WTC11 (cell line): ENCODE measurements at regions not wholly inside any gene's neighbourhood (a gene's known extent, or its start where the extent isn't known, plus 50 kb on each side); places are given as distances from the start of the nearest gene placed in this dataset.

Experiments
- ATAC-seq: fragments of 200-7000 bp; cut with Tn5 transposase; 2 replicates; pipeline ENCODE4 v1.10.0; 2021; ENCODE audit warnings: mild to moderate bottlenecking, moderate library complexity
- CTCF ChIA-PET: fragments of 300-600 bp; sonication (Branson Sonifier 250); formaldehyde crosslinking; loops from one replicate; lab custom pipeline; 2021; ENCODE audit warnings: antibody characterized with exemption; lab: Charles Lee
- POLR2A ChIA-PET: fragments of 350-600 bp; sonication (Branson Sonifier 250); formaldehyde crosslinking; loops from one replicate; lab custom pipeline; 2021; ENCODE audit warnings: antibody characterized with exemption; lab: Charles Lee
- DNase-seq: peaks from one replicate; pipeline ENCODE4 v3.0.0; 2021; ENCODE audit warnings: low spot score
- H3K27ac Mint-ChIP-seq: 2 replicates; pipeline ENCODE4 v1.8.0; 2021; ENCODE audit warnings: mixed read lengths
- H3K27me3 Mint-ChIP-seq: 2 replicates; pipeline ENCODE4 v1.8.0; 2021; ENCODE audit warnings: low read depth, mild to moderate bottlenecking, moderate library complexity, mixed read lengths
- H3K36me3 Mint-ChIP-seq: 2 replicates; pipeline ENCODE4 v1.8.0; 2021; ENCODE audit warnings: mixed read lengths
- H3K4me1 Mint-ChIP-seq: 2 replicates; pipeline ENCODE4 v1.8.0; 2022; ENCODE audit warnings: mixed read lengths
- H3K4me3 Mint-ChIP-seq: 2 replicates; pipeline ENCODE4 v1.8.0; 2021; ENCODE audit warnings: mild to moderate bottlenecking, moderate library complexity, mixed read lengths
- H3K9me3 Mint-ChIP-seq: 2 replicates; pipeline ENCODE4 v1.8.0; 2021; ENCODE audit warnings: mixed read lengths
- EMX1 ChIP-seq: fragments of 250-450 bp; sonication (Bioruptor Pico); IDR thresholded peaks from 2 replicates; pipeline ENCODE4 v1.8.0; 2021; ENCODE audit warnings: mild to moderate bottlenecking
- FOXJ3 ChIP-seq: sonication (generic); formaldehyde crosslinking; IDR thresholded peaks from 2 replicates; pipeline ENCODE4 v1.9.0; 2021; ENCODE audit warnings: missing genetic modification reagents, mild to moderate bottlenecking, borderline replicate concordance
- IRF2 ChIP-seq: sonication (generic); formaldehyde crosslinking; IDR thresholded peaks from 2 replicates; pipeline ENCODE4 v1.8.0; 2022; ENCODE audit warnings: low read depth, missing genetic modification reagents, borderline replicate concordance
- JUN ChIP-seq: sonication (generic); formaldehyde crosslinking; IDR thresholded peaks from 2 replicates; pipeline ENCODE4 v1.8.0; 2023; ENCODE audit warnings: mild to moderate bottlenecking, missing genetic modification reagents
- MYBL2 ChIP-seq: sonication (generic); formaldehyde crosslinking; IDR thresholded peaks from 2 replicates; pipeline ENCODE4 v1.8.1; 2023; ENCODE audit warnings: mild to moderate bottlenecking, moderate library complexity, missing genetic modification reagents
- OVOL2 ChIP-seq: fragments of 250-450 bp; sonication (Bioruptor Pico); IDR thresholded peaks from 2 replicates; pipeline ENCODE4 v1.9.0; 2021; ENCODE audit warnings: mild to moderate bottlenecking, borderline replicate concordance
- SMAD3 ChIP-seq: sonication (generic); formaldehyde crosslinking; IDR thresholded peaks from 2 replicates; pipeline ENCODE4 v1.8.0; 2022; ENCODE audit warnings: missing genetic modification reagents, mild to moderate bottlenecking, borderline replicate concordance
- TEAD4 ChIP-seq: sonication (generic); formaldehyde crosslinking; IDR thresholded peaks from 2 replicates; pipeline ENCODE4 v1.8.0; 2022; ENCODE audit warnings: mild to moderate bottlenecking, missing genetic modification reagents
- ZBTB21 ChIP-seq: sonication (generic); formaldehyde crosslinking; IDR thresholded peaks from 2 replicates; pipeline ENCODE4 v1.8.1; 2023; ENCODE audit warnings: mild to moderate bottlenecking, missing genetic modification reagents, borderline replicate concordance
- ZNF121 ChIP-seq: sonication (generic); formaldehyde crosslinking; IDR thresholded peaks from 2 replicates; pipeline ENCODE4 v1.8.0; 2023; ENCODE audit warnings: missing genetic modification reagents
- ZNF138 ChIP-seq: sonication (generic); formaldehyde crosslinking; conservative IDR thresholded peaks from 2 replicates; pipeline ENCODE4 v1.8.1; 2022; ENCODE audit warnings: mild to moderate bottlenecking, moderate library complexity, missing genetic modification reagents
- ZNF219 ChIP-seq: sonication (generic); formaldehyde crosslinking; IDR thresholded peaks from 2 replicates; pipeline ENCODE4 v1.8.0; 2023; ENCODE audit warnings: missing genetic modification reagents, mild to moderate bottlenecking, borderline replicate concordance
- ZNF263 ChIP-seq: sonication (generic); formaldehyde crosslinking; IDR thresholded peaks from 2 replicates; pipeline ENCODE4 v1.8.1; 2022; ENCODE audit warnings: low read depth, mild to moderate bottlenecking, moderate library complexity, missing genetic modification reagents
- ZNF317 ChIP-seq: sonication (generic); formaldehyde crosslinking; IDR thresholded peaks from 2 replicates; pipeline ENCODE4 v1.8.1; 2023; ENCODE audit warnings: low read depth, mild to moderate bottlenecking, moderate library complexity, missing genetic modification reagents, borderline replicate concordance
- ZNF671 ChIP-seq: fragments of 250-450 bp; sonication (Bioruptor Pico); IDR thresholded peaks from 2 replicates; pipeline ENCODE4 v1.8.0; 2021; ENCODE audit warnings: mild to moderate bottlenecking
- TF ChIP-seq, protein P1 (sequence below): sonication (generic); formaldehyde crosslinking; IDR thresholded peaks from 2 replicates; pipeline ENCODE4 v1.8.0; 2023; ENCODE audit warnings: missing genetic modification reagents, mild to moderate bottlenecking, borderline replicate concordance
- TF ChIP-seq, protein P2 (sequence below): fragments of 250-450 bp; sonication (Bioruptor Pico); IDR thresholded peaks from 2 replicates; pipeline ENCODE4 v1.9.0; 2021; ENCODE audit warnings: mild to moderate bottlenecking
- TF ChIP-seq, protein P3 (sequence below): fragments of 250-450 bp; sonication (Bioruptor Pico); IDR thresholded peaks from 2 replicates; pipeline ENCODE4 v1.9.0; 2021; ENCODE audit warnings: mild to moderate bottlenecking
- TF ChIP-seq, protein P4 (sequence below): fragments of 250-450 bp; sonication (Bioruptor Pico); IDR thresholded peaks from 2 replicates; pipeline ENCODE4 v1.8.0; 2021; ENCODE audit warnings: mild to moderate bottlenecking
- TF ChIP-seq, protein P5 (sequence below): sonication (generic); formaldehyde crosslinking; IDR thresholded peaks from 2 replicates; pipeline ENCODE4 v1.8.1; 2023; ENCODE audit warnings: mild to moderate bottlenecking, moderate library complexity, missing genetic modification reagents

DNA sequence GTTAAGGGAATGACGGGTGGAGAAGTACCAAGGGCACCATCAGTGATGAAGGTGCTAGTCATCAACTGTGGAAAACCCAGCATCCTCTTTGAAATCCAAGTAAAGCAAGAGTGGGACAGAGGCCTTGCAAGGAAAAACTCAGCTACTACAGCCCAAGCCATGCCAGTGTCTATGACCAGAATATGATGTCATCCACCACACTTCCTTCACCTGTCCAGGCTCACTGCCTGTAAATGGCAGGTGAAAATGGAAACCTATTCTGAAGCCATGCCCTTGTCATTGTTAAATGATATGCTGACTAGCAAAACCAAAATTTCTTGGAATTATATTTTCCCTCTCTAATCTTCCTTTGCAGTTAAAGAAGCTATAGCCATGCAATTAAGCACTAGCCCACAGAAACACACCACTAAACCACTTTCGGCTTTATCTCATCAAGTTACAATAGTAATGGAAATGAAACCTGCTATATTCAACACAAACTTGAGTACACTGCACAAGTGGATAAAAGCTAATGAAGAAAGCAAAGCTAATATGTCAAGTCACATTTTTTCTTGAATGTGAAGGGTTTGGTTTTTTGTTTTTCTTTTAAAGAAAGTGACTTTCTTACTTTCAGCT lies 96.3 kb upstream of the RALGPS2 start:
- ChIA-PET POLR2A (no interaction called here), CTCF (no interaction called here)
- no peak for ATAC-seq
- Mint-ChIP-seq H3K4me3 (no peak overlapping the region), H3K4me1 (peaks cover 19% of the 10 kb centered on the region), H3K36me3 (no peaks in the 10 kb centered on the region), H3K9me3 (no peaks in the 10 kb centered on the region)
- no peak for TF ChIP-seq JUN (CRISPR knock-in tag)
- TF ChIP-seq, protein P1, sequence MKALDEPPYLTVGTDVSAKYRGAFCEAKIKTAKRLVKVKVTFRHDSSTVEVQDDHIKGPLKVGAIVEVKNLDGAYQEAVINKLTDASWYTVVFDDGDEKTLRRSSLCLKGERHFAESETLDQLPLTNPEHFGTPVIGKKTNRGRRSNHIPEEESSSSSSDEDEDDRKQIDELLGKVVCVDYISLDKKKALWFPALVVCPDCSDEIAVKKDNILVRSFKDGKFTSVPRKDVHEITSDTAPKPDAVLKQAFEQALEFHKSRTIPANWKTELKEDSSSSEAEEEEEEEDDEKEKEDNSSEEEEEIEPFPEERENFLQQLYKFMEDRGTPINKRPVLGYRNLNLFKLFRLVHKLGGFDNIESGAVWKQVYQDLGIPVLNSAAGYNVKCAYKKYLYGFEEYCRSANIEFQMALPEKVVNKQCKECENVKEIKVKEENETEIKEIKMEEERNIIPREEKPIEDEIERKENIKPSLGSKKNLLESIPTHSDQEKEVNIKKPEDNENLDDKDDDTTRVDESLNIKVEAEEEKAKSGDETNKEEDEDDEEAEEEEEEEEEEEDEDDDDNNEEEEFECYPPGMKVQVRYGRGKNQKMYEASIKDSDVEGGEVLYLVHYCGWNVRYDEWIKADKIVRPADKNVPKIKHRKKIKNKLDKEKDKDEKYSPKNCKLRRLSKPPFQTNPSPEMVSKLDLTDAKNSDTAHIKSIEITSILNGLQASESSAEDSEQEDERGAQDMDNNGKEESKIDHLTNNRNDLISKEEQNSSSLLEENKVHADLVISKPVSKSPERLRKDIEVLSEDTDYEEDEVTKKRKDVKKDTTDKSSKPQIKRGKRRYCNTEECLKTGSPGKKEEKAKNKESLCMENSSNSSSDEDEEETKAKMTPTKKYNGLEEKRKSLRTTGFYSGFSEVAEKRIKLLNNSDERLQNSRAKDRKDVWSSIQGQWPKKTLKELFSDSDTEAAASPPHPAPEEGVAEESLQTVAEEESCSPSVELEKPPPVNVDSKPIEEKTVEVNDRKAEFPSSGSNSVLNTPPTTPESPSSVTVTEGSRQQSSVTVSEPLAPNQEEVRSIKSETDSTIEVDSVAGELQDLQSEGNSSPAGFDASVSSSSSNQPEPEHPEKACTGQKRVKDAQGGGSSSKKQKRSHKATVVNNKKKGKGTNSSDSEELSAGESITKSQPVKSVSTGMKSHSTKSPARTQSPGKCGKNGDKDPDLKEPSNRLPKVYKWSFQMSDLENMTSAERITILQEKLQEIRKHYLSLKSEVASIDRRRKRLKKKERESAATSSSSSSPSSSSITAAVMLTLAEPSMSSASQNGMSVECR (CRISPR knock-in tag), result no peak
- no peak for TF ChIP-seq ZNF121 (CRISPR knock-in tag)
- TF ChIP-seq SMAD3 (CRISPR knock-in tag), result no peak
- TF ChIP-seq, protein P2, sequence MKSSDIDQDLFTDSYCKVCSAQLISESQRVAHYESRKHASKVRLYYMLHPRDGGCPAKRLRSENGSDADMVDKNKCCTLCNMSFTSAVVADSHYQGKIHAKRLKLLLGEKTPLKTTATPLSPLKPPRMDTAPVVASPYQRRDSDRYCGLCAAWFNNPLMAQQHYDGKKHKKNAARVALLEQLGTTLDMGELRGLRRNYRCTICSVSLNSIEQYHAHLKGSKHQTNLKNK (CRISPR knock-in tag), result no peak
- TF ChIP-seq ZNF138 (CRISPR knock-in tag), result no peak
- no peak for TF ChIP-seq EMX1 (CRISPR knock-in tag)
- no peak for TF ChIP-seq TEAD4 (CRISPR knock-in tag)
- no peak for TF ChIP-seq OVOL2 (CRISPR knock-in tag)
- TF ChIP-seq, protein P3, sequence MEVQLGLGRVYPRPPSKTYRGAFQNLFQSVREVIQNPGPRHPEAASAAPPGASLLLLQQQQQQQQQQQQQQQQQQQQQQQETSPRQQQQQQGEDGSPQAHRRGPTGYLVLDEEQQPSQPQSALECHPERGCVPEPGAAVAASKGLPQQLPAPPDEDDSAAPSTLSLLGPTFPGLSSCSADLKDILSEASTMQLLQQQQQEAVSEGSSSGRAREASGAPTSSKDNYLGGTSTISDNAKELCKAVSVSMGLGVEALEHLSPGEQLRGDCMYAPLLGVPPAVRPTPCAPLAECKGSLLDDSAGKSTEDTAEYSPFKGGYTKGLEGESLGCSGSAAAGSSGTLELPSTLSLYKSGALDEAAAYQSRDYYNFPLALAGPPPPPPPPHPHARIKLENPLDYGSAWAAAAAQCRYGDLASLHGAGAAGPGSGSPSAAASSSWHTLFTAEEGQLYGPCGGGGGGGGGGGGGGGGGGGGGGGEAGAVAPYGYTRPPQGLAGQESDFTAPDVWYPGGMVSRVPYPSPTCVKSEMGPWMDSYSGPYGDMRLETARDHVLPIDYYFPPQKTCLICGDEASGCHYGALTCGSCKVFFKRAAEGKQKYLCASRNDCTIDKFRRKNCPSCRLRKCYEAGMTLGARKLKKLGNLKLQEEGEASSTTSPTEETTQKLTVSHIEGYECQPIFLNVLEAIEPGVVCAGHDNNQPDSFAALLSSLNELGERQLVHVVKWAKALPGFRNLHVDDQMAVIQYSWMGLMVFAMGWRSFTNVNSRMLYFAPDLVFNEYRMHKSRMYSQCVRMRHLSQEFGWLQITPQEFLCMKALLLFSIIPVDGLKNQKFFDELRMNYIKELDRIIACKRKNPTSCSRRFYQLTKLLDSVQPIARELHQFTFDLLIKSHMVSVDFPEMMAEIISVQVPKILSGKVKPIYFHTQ (CRISPR knock-in tag), result no peak
- TF ChIP-seq MYBL2 (CRISPR knock-in tag), result no peak
- TF ChIP-seq ZNF671, result no peak
- no peak for TF ChIP-seq ZNF263 (CRISPR knock-in tag)
- TF ChIP-seq FOXJ3 (CRISPR knock-in tag), result no peak
- no peak for TF ChIP-seq ZBTB21
- no peak for TF ChIP-seq ZNF317 (CRISPR knock-in tag)
- TF ChIP-seq IRF2 (CRISPR knock-in tag), result no peak
- TF ChIP-seq, protein P4, sequence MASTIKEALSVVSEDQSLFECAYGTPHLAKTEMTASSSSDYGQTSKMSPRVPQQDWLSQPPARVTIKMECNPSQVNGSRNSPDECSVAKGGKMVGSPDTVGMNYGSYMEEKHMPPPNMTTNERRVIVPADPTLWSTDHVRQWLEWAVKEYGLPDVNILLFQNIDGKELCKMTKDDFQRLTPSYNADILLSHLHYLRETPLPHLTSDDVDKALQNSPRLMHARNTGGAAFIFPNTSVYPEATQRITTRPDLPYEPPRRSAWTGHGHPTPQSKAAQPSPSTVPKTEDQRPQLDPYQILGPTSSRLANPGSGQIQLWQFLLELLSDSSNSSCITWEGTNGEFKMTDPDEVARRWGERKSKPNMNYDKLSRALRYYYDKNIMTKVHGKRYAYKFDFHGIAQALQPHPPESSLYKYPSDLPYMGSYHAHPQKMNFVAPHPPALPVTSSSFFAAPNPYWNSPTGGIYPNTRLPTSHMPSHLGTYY (CRISPR knock-in tag), result no peak
- TF ChIP-seq, protein P5, sequence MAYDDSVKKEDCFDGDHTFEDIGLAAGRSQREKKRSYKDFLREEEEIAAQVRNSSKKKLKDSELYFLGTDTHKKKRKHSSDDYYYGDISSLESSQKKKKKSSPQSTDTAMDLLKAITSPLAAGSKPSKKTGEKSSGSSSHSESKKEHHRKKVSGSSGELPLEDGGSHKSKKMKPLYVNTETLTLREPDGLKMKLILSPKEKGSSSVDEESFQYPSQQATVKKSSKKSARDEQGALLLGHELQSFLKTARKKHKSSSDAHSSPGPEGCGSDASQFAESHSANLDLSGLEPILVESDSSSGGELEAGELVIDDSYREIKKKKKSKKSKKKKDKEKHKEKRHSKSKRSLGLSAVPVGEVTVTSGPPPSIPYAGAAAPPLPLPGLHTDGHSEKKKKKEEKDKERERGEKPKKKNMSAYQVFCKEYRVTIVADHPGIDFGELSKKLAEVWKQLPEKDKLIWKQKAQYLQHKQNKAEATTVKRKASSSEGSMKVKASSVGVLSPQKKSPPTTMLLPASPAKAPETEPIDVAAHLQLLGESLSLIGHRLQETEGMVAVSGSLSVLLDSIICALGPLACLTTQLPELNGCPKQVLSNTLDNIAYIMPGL (CRISPR knock-in tag), result no peak
- TF ChIP-seq ZNF219 (CRISPR knock-in tag), result no peak
- TF ChIP-seq, all 79 proteins: peak for 0
- DNase-seq, result no peak
- Mint-ChIP-seq H3K27ac (no peak overlapping the region), H3K27me3 (no peaks in the 10 kb centered on the region)
